ENCODE measurements at regions not wholly inside any gene's neighbourhood (a gene's known extent, or its start where the extent isn't known, plus 50 kb on each side); places are given as distances from the start of the nearest gene placed in this dataset.
"Not testable (repeated sequence)": the region's sequence is repeated elsewhere in the genome, so short reads cannot be mapped to it uniquely, and the experiment has no call there.

DNA sequence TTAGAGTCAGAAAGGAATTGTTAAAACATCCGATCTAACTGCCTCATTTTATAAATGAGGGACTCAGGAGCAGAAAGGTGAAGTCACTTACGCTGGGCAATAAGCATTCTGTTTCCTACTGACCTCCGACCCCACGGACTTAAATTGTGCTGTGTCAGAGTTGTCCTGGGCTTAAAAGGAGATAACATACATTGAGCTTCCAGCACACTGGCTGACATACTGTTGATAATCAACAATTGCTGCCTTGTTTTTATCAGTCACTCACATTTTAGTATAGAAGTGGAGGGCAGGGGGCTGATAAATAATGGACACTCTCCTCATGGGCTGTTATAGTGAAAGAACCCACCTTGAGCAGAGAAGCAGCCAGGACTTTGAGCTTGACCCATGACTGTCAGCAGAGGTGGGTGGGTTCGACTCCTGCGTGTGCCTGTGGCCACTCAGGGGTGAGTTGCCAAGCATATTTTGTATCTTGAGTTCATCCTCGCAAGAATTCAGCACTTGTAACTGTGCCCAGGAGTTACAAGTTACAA, 166.5 kb upstream of the JARID2 start:
- no peak for ATAC-seq

DNA sequence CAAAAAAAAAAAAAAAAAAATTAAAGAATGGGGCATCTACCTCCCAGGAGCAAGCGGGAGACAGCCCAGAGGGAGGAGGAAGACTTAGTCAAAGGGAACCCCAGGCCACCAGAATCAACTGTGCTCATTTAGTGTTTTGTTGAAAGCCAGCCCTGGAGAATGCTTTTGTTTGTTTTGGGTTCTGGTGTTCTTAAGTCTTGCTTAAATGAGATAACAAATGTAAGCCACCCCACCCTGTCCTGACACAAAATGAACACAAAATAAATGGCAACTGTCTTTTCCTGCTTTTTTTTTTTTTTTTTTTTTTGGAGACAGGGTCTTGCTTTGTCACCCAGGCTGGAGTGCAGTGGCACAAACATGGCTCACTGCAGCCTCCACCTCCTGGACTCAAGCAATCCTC, 165.0 kb upstream of the JARID2 start:
- ATAC-seq: no peak

DNA sequence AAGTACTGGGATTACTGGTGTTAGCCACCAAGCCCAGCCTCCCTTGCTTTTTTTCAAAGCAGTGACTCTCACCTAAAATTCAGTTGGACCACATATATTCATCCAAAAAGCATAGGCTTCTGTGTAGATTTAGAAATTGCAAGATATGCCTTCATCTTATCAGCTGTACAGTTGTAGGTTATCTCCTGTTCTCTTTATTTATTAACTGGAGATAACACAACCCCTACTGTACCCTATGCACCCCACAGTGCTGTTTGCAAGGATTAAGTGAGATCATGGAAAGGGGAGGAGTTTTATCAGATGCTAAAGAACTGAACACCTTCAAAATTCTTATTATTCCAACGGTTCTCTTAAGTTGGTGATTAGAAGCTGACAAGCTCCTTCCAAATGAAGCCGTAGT, 164.4 kb upstream of the JARID2 start:
- no peak for ATAC-seq

- no peak for ATAC-seq
These were observed 163.2 kb upstream of the JARID2 start for GRCh38 chr6:15082708-15083107.

GRCh38 chr6:15086348-15087158, 159.3 kb upstream of the JARID2 start:
- no peak for ATAC-seq

DNA sequence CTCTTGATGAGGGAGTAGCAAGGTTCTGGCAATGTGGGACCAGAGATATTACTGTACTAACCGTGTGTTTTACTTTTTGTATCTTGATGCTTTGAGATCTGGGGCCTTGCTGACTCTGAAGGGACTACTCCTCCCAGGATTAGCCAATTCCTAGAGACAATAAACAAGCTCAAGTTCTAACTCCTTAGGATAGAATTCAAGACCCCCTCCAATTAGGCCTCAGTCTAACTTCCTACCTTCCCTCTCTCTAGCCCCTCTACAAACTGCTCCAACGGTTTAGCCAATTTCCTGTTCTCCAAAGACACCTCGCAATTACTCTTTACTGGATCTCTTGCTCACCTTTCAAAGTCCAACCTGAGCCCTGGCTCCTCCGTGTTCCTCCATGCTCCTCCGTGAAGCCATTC, 158.7 kb upstream of the JARID2 start:
- ATAC-seq: no peak

GRCh38 chr6:15088904-15089568, 156.8 kb upstream of the JARID2 start:
- no peak for ATAC-seq

- peak; percentile 93 for ATAC-seq
These were observed 156.2 kb upstream of the JARID2 start for GRCh38 chr6:15089569-15090144.

- peak; percentile 75 for ATAC-seq
These were observed 155.7 kb upstream of the JARID2 start for GRCh38 chr6:15090145-15090579.

- no peak for ATAC-seq
These were observed 155.0 kb upstream of the JARID2 start for GRCh38 chr6:15090745-15091384.

DNA sequence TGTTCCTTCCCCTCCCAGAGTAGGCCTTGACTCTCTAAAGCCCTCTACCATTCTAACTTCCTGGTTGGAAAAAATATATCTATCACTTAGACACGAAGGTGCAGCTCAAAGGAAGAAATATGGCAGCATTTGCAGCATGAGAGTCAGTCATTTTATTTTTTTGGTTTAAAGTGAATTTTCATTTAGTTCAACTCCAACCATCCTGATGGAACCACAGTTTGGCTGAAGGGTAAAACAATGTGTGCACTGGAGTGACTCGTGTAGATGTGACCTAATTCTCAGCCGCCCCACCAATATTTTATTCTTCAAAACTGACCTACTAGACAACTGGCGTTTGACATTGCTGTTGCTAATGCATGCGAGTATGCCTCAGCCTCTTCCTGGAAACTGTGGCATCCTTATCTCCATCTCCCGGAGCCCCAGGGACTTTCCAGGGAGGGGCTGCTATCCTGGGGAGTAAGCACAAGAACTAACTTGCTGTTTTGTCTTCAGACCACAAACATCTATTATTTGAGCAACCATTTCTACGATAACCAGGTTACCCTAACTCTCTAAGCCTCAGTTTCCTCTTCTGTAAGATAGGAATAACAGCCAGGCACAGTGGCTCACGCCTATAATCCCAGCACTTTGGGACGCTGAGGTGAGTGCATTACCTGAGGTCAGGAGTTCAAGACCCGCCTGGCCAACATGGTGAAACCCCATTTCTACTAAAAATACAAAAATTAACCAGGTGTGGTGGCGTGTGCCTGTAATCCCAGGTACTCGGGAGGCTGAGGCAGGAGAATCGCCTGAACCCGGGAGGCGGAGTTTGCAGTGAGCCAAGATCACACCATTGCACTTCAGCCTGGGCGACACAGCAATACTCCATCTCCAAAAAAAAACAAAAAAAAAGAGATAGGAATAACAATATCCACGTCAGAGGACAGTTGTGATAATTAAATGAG, 148.7 kb upstream of the JARID2 start:
- ATAC-seq: no peak

- ATAC-seq: no peak
These were observed 144.7 kb upstream of the JARID2 start for GRCh38 chr6:15101130-15101529.

DNA sequence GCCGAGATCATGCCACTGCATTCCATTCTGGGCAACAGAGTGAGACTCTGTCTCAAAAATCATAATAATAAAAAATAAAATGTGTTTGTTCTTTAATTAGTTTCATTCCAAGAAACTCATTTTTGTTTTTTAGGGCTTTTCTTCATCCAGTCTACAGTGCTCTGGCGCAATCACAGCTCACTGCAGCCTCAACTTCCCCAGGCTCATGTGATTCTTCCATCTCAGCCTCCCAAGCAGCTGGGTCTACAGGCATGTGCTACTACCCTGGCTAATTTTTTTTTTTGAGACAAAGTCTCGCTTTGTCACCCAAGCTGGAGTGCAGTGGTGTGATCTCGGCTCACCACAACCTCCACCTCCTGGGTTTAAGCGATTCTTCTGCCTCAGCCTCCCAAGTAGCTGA, 143.6 kb upstream of the JARID2 start:
- no peak for ATAC-seq

DNA sequence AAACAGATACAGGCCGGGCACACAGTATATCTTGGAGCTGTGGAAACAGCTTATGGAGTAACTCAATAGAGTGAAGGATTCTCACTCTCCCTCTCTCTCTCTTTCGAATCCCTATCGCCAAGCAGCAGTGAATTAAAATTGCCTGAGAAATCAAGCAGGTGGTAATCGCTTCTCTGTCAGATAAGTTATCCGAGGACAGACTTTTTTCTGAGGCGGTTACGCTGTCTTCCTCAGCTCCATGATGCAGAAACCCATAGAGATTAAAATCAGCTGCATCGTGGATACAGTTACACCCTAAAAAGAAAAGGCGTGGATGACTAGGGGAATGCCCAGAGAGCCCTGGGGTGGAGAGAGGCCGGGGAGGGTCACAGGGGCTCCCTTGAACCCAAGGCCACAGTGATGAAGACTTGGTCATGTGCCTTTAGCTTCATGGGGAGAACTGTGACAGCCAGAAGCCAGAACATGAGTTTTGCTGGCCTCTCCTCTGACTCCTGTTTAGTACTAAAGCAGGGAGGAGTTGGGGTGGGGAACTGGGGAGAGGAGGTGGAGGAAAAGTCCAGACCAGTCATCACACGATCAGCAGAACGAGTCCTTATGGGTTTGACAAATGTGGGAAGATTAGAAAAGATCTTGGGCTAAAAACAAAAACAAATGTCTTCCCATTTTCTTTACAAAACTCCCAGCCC, 138.8 kb upstream of the JARID2 start:
- ATAC-seq: peak; percentile 10

- peak; percentile 35 for ATAC-seq
These were observed 138.1 kb upstream of the JARID2 start for GRCh38 chr6:15107644-15108382.

- ATAC-seq: no peak
These were observed 137.5 kb upstream of the JARID2 start for GRCh38 chr6:15108383-15108715.

DNA sequence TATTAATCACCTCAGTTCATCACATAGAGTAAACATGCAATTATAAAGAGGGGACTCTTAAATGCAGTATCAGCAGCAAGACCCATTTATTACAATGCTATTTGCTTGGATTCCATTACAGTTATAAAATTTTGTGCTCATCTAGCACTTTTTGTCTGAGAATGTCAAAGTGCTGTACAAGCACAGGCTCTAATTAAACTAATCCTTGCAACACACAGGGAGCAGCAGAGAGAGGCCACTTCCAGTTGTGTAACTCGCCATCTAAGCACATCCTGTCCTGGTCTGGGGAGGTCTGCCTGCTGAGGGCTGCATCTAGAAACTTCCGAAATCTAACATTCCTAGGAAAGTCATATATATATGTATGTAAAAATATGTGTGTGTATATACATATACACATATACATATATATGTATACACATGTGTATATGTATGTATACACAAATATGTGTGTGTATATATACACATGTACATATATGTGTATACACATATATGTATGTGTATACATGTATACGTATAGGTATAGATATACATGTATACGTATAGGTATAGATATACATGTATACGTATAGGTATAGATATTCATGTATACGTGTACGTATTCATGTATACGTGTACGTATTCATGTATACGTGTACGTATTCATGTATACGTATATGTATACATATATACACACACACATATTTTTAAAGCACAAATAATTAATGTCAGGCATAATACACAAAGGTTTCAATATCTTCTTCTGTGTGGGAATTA, 136.4 kb upstream of the JARID2 start:
- no peak for ATAC-seq

DNA sequence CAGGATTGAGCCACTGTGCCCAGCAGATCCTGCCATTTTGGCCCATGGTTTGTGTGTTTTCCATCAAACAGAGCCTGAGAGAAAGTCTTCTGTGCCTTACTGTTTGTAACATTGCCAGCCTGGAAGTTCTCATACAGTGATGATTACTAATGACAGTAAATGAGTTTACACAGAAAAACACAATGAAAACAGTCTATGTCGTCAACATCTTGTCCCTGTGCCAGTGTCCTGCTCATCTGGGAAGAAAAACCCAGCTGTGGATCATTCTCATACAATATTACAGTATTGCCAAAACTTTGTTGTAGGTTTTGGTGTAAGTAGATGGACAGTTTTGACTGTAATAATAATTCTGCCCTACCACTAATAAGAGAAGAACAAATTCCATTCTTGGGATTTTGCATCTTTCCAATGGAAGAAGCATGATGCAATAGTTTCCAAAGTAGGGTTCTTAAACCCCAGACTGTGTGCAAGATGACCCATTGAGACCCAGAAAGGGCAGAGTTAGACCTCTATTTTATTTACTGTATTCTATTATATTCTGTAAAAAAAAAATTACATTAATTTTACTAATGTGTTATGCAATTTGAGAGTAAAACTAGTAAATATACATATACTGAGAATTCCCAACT, 135.0 kb upstream of the JARID2 start:
- no peak for ATAC-seq

DNA sequence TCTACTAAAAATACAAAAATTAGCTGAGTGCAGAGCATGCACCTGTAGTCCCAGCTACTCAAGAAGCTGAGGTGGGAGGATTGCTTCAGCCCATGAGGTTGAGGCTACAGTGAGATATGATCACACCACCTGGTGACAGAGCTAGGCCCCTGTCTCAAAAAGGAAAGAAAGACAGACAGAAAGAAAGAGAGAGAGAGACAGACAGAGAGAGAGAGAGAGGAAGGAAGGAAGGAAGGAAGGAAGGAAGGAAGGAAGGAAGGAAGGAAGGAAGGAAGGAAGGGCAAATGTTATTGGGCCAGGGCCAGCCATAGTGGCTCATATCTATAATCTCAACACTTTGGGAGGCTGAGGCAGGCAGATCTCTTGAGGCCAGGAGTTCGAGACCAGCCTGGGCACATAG, 134.3 kb upstream of the JARID2 start:
- ATAC-seq: not testable (repeated sequence)

Measured in esophagus mucosa (tissue), 1 donor.